ENCODE measurements at regions not wholly inside any gene's neighbourhood (a gene's known extent, or its start where the extent isn't known, plus 50 kb on each side); places are given as distances from the start of the nearest gene placed in this dataset.

DNA sequence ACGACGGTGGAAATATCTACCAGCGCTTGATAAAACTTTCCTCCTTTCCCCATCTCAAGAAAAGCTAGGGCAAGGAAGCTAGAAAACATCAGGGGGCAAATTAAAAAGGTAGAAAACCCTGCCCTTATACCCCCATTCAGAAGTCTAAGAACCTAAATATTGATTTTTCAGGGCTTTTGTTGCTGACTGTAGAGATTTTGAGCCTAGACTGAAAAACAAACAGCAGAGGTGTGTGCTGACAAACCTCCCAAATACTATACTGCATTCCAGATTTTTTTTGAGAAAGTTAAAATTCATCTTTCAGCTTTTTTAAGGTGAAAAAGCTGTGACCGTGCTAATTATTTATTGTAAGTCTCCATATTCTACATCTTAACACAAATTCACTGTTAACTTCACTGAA lies 478.3 kb upstream of the SOX5 start:
- no peak overlapping the region for H3K27ac ChIP-seq (ENCODE audit: low read length)
- no peak for DNase-seq (ENCODE audit: low read depth, low spot score)
- peaks cover 1% of the 10 kb centered on the region; the same call in 1 of the 2 replicates for H3K4me1 ChIP-seq (ENCODE audit: control insufficient read depth, insufficient read depth, low read length)
- no peaks in the 10 kb centered on the region for H3K27me3 ChIP-seq (ENCODE audit: control insufficient read depth, insufficient read depth, low read length)
- H3K36me3 ChIP-seq (ENCODE audit: control insufficient read depth, insufficient read depth, low read length) = no peaks in the 10 kb centered on the region
- no peaks in the 10 kb centered on the region for H3K9me3 ChIP-seq (ENCODE audit: control insufficient read depth, insufficient read depth, low read length)
- WGBS (ENCODE audit: insufficient coverage, insufficient read length) = no CpG with 5 or more reads among the region's 4 CpGs
- H3K4me3 ChIP-seq (ENCODE audit: low read length) = no peak overlapping the region

DNA sequence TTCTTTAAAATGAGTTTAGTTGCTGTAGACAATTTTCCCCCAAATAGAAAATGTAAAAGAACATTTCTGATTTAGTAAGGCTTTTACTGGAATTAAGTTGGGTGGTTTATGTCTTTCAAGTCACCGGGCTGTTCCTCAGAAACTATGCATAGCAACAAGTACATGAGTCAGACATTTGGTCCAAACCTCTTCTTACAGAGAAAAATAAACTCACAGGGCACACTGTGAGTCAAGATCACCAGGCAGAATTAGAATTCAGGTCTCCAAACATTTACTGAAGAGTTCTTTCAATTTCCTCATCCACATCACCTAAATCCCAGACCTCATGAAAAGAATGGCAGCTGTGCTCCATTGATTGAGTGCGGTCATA lies 476.1 kb upstream of the SOX5 start:
- Histone ChIP-seq H3K9me3 (ENCODE audit: control insufficient read depth, insufficient read depth, low read length) (no peaks in the 10 kb centered on the region), H3K27ac (ENCODE audit: low read length) (no peak overlapping the region), H3K4me1 (ENCODE audit: control insufficient read depth, insufficient read depth, low read length) (peaks cover 1% of the 10 kb centered on the region; the same call in 1 of the 2 replicates), H3K27me3 (ENCODE audit: control insufficient read depth, insufficient read depth, low read length) (no peaks in the 10 kb centered on the region), H3K36me3 (ENCODE audit: control insufficient read depth, insufficient read depth, low read length) (no peaks in the 10 kb centered on the region), H3K4me3 (ENCODE audit: low read length) (no peak overlapping the region)
- DNase-seq (ENCODE audit: low read depth, low spot score) = no peak
- WGBS (ENCODE audit: insufficient coverage, insufficient read length) = no CpG with 5 or more reads among the region's 2 CpGs

DNA sequence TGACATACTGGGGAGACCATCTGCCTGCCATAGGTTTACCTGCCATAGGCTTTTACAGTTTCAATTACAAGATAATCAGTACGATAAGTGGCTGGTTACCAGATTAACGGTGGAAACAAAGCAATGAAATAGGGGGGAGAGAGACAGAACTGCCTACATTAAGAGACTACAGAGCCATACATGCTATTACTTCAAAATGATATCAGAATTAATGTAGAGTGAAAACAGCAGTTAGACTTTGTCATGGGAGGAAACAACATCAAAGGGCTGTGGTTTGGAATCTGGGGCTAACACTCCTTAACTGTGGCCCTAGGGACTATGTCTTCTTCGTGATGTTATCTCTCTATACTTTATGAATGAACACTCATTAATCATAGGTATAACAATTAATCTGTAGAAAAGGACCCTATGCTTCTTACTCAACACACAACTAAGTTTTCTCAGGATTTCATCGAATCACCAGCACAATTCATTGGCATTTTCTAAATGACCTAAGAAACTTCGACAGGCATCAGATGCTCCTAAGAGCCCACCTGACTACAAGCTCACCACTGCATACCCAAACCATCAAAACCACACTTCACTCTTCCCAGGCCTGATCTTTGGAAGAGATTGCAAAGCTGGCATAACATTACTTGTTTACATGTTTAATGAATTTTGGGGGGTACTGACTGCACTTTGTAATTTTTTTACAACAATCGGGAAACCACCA lies 475.6 kb upstream of the SOX5 start:
- no CpG with 5 or more reads among the region's 6 CpGs for WGBS (ENCODE audit: insufficient coverage, insufficient read length)

DNA sequence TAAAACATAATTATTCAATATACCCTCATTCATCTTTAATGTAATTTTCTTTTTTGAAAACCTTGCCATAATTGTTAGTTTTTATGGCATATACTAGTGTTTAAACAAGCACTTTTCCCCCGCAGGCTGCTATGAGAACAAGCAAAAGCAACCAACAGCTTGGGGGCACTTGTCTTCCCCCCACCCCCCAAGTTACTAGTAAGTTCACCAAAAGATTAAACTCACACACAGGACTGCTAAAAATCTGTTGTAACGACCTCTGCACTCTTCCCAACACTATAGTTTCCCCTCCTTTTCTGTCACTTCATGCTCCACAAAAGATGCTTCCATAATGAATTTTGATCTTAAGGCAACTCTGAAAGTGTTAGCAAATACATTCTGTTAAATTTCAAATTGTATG lies 474.9 kb upstream of the SOX5 start:
- Histone ChIP-seq H3K4me1 (ENCODE audit: control insufficient read depth, insufficient read depth, low read length) (peaks cover 1% of the 10 kb centered on the region; the same call in 1 of the 2 replicates), H3K4me3 (ENCODE audit: low read length) (no peak overlapping the region), H3K27ac (ENCODE audit: low read length) (no peak overlapping the region), H3K9me3 (ENCODE audit: control insufficient read depth, insufficient read depth, low read length) (no peaks in the 10 kb centered on the region), H3K27me3 (ENCODE audit: control insufficient read depth, insufficient read depth, low read length) (no peaks in the 10 kb centered on the region), H3K36me3 (ENCODE audit: control insufficient read depth, insufficient read depth, low read length) (no peaks in the 10 kb centered on the region)
- WGBS (ENCODE audit: insufficient coverage, insufficient read length) = no CpG with 5 or more reads among the region's 2 CpGs
- no peak for DNase-seq (ENCODE audit: low read depth, low spot score)

More for the DNA sequence above, 475.6 kb upstream of the SOX5 start:
- H3K36me3 ChIP-seq (ENCODE audit: control insufficient read depth, insufficient read depth, low read length) = no peaks in the 10 kb centered on the region
- H3K4me3 ChIP-seq (ENCODE audit: low read length) = no peak overlapping the region
- peaks cover 1% of the 10 kb centered on the region; the same call in 1 of the 2 replicates for H3K4me1 ChIP-seq (ENCODE audit: control insufficient read depth, insufficient read depth, low read length)
- no peaks in the 10 kb centered on the region for H3K27me3 ChIP-seq (ENCODE audit: control insufficient read depth, insufficient read depth, low read length)
- no peaks in the 10 kb centered on the region for H3K9me3 ChIP-seq (ENCODE audit: control insufficient read depth, insufficient read depth, low read length)
- H3K27ac ChIP-seq (ENCODE audit: low read length) = no peak overlapping the region
- no peak for DNase-seq (ENCODE audit: low read depth, low spot score)

- DNase-seq (ENCODE audit: low read depth, low spot score) = no peak
- WGBS (ENCODE audit: insufficient coverage, insufficient read length) = no CpG with 5 or more reads among the region's 4 CpGs
- Histone ChIP-seq H3K4me1 (ENCODE audit: control insufficient read depth, insufficient read depth, low read length) (peaks cover 1% of the 10 kb centered on the region; the same call in 1 of the 2 replicates), H3K9me3 (ENCODE audit: control insufficient read depth, insufficient read depth, low read length) (no peaks in the 10 kb centered on the region), H3K27ac (ENCODE audit: low read length) (no peak overlapping the region), H3K36me3 (ENCODE audit: control insufficient read depth, insufficient read depth, low read length) (no peaks in the 10 kb centered on the region), H3K4me3 (ENCODE audit: low read length) (no peak overlapping the region), H3K27me3 (ENCODE audit: control insufficient read depth, insufficient read depth, low read length) (no peaks in the 10 kb centered on the region)
Measured at GRCh38 chr12:24423611-24424010, 474.1 kb upstream of the SOX5 start.

DNA sequence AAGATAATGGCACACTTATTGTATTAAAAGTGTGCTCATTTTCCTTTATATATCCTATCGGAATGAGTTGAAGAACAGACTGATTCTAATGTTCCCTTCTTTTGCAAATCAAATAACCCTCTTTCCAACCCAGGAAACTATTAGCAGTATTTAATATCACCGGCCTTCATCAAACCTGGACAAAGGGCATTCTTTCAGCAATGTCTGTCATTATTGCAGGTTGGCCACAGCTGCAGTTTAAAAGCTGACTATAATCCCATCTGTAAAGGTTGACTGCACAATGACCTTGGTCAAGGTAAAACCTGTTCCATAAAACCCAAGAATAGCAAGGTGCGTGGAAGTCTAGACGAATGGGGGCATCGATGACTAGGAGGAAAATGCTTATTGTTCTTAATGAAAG lies 472.3 kb upstream of the SOX5 start:
- no peaks in the 10 kb centered on the region for H3K36me3 ChIP-seq (ENCODE audit: control insufficient read depth, insufficient read depth, low read length)
- H3K9me3 ChIP-seq (ENCODE audit: control insufficient read depth, insufficient read depth, low read length) = no peaks in the 10 kb centered on the region
- H3K4me3 ChIP-seq (ENCODE audit: low read length) = no peak overlapping the region
- no CpG with 5 or more reads among the region's 5 CpGs for WGBS (ENCODE audit: insufficient coverage, insufficient read length)
- peaks cover 1% of the 10 kb centered on the region; the same call in 1 of the 2 replicates for H3K4me1 ChIP-seq (ENCODE audit: control insufficient read depth, insufficient read depth, low read length)
- H3K27me3 ChIP-seq (ENCODE audit: control insufficient read depth, insufficient read depth, low read length) = no peaks in the 10 kb centered on the region
- no peak overlapping the region for H3K27ac ChIP-seq (ENCODE audit: low read length)
- no peak for DNase-seq (ENCODE audit: low read depth, low spot score)

DNA sequence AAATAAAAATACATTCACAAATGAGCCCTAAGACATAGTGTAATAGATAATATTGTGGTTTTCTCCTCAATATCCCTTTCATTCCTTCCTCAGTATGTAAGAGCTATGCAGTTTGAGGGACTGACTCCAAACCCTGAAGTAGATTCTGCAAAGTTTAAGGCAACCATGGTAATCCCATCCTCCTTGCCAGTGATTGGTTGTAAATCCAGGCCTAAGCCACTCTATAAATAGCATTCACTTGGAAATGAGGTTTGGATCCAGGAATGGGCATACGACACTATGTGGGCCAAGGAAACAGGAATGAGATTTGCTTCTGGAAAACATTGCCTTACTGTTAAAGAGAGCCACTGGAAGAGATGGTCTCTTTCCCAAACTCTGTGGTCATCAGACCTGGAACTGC lies 468.7 kb upstream of the SOX5 start:
- no peak for DNase-seq (ENCODE audit: low read depth, low spot score)
- H3K27ac ChIP-seq (ENCODE audit: low read length) = no peak overlapping the region
- H3K4me1 ChIP-seq (ENCODE audit: control insufficient read depth, insufficient read depth, low read length) = no peaks in the 10 kb centered on the region
- no peak overlapping the region for H3K4me3 ChIP-seq (ENCODE audit: low read length)
- H3K36me3 ChIP-seq (ENCODE audit: control insufficient read depth, insufficient read depth, low read length) = no peaks in the 10 kb centered on the region
- H3K27me3 ChIP-seq (ENCODE audit: control insufficient read depth, insufficient read depth, low read length) = no peaks in the 10 kb centered on the region
- WGBS (ENCODE audit: insufficient coverage, insufficient read length) = no CpG with 5 or more reads among the region's 1 CpG
- no peaks in the 10 kb centered on the region for H3K9me3 ChIP-seq (ENCODE audit: control insufficient read depth, insufficient read depth, low read length)

DNA sequence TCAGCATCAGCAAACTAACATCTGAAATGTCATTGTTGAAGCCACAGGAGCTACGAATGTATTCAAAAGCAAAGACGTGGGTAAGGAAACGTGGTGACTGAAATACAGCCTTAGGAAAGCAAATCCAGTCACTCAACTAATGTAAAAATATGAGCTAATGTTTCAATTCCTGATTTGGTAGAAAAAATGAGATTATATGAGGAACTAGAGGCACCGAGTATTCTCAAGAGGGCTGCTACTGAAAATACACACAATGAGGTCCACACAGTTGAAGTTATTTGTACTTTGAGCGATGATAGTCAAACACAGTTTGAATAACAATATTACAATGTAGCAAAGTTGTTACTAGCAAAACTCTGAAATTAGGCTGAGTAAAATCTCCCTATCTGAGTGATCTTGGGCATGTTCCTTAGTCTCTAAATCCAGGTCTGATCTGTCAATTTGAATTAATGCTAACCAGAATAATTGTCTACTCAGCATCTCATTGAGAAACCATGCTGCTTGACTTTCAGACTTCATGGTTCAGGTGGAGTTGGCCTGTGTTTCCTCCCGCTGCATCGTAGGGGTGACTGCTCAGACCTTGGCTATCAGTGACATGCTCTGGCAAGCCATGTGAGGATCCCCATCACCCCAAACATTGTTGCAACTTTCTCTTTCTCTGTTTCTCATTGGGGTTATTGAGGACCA lies 467.1 kb upstream of the SOX5 start:
- Histone ChIP-seq H3K27ac (ENCODE audit: low read length) (no peak overlapping the region), H3K27me3 (ENCODE audit: control insufficient read depth, insufficient read depth, low read length) (no peaks in the 10 kb centered on the region), H3K9me3 (ENCODE audit: control insufficient read depth, insufficient read depth, low read length) (no peaks in the 10 kb centered on the region), H3K4me3 (ENCODE audit: low read length) (no peak overlapping the region), H3K4me1 (ENCODE audit: control insufficient read depth, insufficient read depth, low read length) (no peaks in the 10 kb centered on the region), H3K36me3 (ENCODE audit: control insufficient read depth, insufficient read depth, low read length) (no peaks in the 10 kb centered on the region)
- WGBS (ENCODE audit: insufficient coverage, insufficient read length) = no CpG with 5 or more reads among the region's 7 CpGs
- no peak for DNase-seq (ENCODE audit: low read depth, low spot score)

DNA sequence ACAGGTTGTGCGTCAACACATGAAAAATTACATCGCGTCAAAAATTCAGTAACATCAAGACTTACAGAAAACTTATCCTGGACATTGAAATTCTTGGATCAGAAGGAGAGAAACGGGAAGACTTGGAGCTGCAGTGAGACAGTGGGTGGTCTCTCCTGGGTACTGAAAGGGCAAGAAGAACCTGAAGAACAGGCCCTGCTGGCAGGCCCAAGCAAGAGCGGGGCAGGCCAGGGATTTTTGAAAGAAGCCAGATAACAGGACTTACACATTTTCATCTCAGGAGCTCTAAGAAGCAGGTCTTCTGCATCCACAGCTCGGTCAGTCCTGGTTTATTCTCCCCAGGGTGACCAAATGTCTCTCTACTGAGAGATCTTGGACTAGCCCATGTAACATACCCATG lies 466.5 kb upstream of the SOX5 start:
- no CpG with 5 or more reads among the region's 6 CpGs for WGBS (ENCODE audit: insufficient coverage, insufficient read length)
- no peak for DNase-seq (ENCODE audit: low read depth, low spot score)
- H3K27me3 ChIP-seq (ENCODE audit: control insufficient read depth, insufficient read depth, low read length) = no peaks in the 10 kb centered on the region
- no peaks in the 10 kb centered on the region for H3K4me1 ChIP-seq (ENCODE audit: control insufficient read depth, insufficient read depth, low read length)
- no peaks in the 10 kb centered on the region for H3K36me3 ChIP-seq (ENCODE audit: control insufficient read depth, insufficient read depth, low read length)
- H3K9me3 ChIP-seq (ENCODE audit: control insufficient read depth, insufficient read depth, low read length) = no peaks in the 10 kb centered on the region
- H3K27ac ChIP-seq (ENCODE audit: low read length) = no peak overlapping the region
- no peak overlapping the region for H3K4me3 ChIP-seq (ENCODE audit: low read length)

- Histone ChIP-seq H3K27me3 (ENCODE audit: control insufficient read depth, insufficient read depth, low read length) (no peaks in the 10 kb centered on the region), H3K4me3 (ENCODE audit: low read length) (no peak overlapping the region), H3K4me1 (ENCODE audit: control insufficient read depth, insufficient read depth, low read length) (no peaks in the 10 kb centered on the region), H3K36me3 (ENCODE audit: control insufficient read depth, insufficient read depth, low read length) (no peaks in the 10 kb centered on the region), H3K27ac (ENCODE audit: low read length) (no peak overlapping the region), H3K9me3 (ENCODE audit: control insufficient read depth, insufficient read depth, low read length) (no peaks in the 10 kb centered on the region)
- no CpG with 5 or more reads among the region's 5 CpGs for WGBS (ENCODE audit: insufficient coverage, insufficient read length)
- DNase-seq (ENCODE audit: low read depth, low spot score) = no peak
Measured at GRCh38 chr12:24414480-24414879, 465.0 kb upstream of the SOX5 start.

DNA sequence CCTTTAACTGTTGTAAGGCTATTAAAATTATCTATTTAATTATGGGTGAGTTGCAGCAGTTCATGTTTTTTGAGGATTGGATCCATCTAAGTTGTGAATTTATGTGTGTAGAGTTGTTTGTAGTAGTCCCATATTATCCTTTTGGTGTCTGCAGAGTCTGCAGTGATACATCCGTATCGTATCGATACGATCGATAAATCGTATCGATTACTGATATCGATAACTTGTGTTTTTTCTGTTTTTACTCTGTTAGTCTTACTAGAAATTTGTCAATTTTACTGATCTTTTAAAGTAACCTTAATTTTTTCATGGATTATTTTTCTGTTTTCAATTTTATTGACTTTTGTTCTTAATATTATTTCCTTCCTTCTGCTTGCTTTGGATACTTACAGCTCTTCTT lies 462.5 kb upstream of the SOX5 start:
- Histone ChIP-seq H3K27ac (ENCODE audit: low read length) (no peak overlapping the region), H3K4me1 (ENCODE audit: control insufficient read depth, insufficient read depth, low read length) (no peaks in the 10 kb centered on the region), H3K27me3 (ENCODE audit: control insufficient read depth, insufficient read depth, low read length) (no peaks in the 10 kb centered on the region), H3K9me3 (ENCODE audit: control insufficient read depth, insufficient read depth, low read length) (no peaks in the 10 kb centered on the region), H3K4me3 (ENCODE audit: low read length) (no peak overlapping the region), H3K36me3 (ENCODE audit: control insufficient read depth, insufficient read depth, low read length) (no peaks in the 10 kb centered on the region)
- WGBS (ENCODE audit: insufficient coverage, insufficient read length) = 100% methylated on average over 4 of the region's 8 CpGs
- DNase-seq (ENCODE audit: low read depth, low spot score) = no peak
